Fibroblast of skin of scalp (primary cell): ENCODE measurements at regions not wholly inside any gene's neighbourhood (a gene's known extent, or its start where the extent isn't known, plus 50 kb on each side); places are given as distances from the start of the nearest gene placed in this dataset.

Source experiments
- DNase-seq: peaks from one replicate; pipeline ENCODE4 v3.0.0-alpha.2; 2013

DNA sequence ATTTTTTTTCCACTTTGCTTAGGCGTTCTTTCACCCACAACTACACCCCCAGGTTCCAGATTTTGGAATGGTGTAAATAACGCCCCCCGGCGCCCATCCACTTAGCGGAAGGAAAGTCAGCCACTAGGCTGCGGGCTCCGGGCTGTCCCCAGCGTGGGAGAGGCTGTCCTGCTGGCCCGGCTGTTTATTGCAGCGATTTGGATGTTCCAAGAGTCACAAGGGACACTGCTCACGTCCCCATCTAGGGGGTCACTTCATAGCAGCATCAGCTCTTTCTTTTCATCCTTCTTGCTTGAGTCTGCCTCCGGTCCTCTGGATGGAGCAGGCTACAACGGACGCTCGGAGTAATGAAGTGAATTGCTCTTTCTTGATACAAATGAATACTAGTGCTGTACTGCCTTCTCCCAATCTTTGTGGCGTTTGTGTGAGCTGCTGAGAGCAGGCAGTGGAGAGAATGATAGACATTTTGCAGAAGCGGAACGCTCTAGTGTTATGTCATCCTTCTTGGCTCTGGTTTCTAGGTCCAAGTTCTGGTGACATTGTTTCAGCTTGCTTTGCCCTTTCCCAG is 50.7 kb upstream of the PAIP2B start:
- peak; percentile 49 for DNase-seq

DNA sequence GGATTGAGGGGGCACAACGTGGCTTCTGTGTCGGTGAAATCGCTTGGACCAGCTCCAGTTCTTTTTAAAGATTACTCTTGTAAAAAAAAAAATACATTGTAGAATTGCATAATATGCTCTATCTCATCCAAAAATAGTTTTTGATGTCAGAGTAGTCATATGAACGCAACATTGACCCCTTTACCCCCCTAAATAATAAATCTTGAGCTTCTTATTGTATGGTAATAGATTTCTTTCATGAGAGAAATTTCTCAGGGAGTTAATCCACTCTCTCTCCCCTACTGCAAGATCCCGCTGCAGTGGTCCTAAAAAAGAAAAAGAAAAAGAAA is 50.2 kb upstream of the PAIP2B start:
- no peak for DNase-seq

DNA sequence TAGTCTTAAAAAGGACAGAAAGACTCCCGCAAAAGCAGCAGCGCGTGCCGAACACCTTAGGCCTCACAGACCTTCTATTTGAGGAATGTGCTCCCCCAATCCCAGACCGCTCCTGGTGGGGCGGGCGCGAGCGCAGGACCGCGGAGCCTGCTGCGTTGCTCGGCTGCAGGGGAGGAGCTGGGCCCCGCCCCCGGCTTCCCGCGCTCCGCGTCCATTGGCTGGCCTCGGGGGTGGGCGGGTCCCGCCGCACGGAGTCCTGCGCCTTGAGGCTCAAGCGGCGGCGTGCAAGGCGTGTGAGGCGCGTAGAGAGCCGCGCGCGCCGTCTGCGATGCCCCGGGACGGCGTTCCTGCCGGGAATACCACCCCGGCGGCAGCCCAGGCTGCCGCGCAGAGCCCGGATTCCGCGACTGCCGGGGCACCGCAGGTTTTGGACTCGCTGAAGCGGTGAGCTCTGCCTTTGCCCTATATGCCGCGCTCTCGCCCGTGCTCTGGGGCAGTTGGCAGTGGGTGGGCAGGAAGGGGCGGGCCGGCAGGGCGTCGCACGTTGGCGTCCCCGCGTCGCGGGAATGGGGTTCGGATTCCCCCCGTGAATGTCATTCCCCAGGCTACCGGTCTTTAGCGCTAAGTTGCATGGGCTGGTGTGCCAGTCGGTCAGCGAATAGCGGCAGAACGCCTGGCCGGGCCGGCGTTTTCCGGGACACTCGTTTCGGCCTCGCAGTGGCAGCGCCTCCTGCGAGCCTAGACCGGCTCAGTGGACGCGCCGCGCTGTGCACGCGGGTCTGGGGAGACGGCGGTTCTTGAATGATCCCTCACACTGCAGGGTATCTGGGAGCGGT is 49.6 kb upstream of the PAIP2B start:
- peak; percentile 89 for DNase-seq
